Right hindlimb (tissue), 1 donor: ENCODE measurements at regions not wholly inside any gene's neighbourhood (a gene's known extent, or its start where the extent isn't known, plus 50 kb on each side); places are given as distances from the start of the nearest gene placed in this dataset.

Experiments
- DNase-seq: peaks from one replicate; pipeline ENCODE4 v3.0.0-alpha.2; 2018

- DNase-seq, result no peak
Measured at GRCh38 chr3:194075088-194075615, 60.8 kb upstream of the HES1 start.

GRCh38 chr3:194075802-194076460 lies 60.0 kb upstream of the HES1 start:
- DNase-seq, result no peak

GRCh38 chr3:194076475-194076874 lies 59.5 kb upstream of the HES1 start:
- DNase-seq, result no peak

- DNase-seq, result no peak
Measured at GRCh38 chr3:194077602-194078001, 58.3 kb upstream of the HES1 start.

- no peak for DNase-seq
Measured at GRCh38 chr3:194078045-194078821, 57.7 kb upstream of the HES1 start.

- DNase-seq, result no peak
Measured at GRCh38 chr3:194079702-194080172, 56.2 kb upstream of the HES1 start.

GRCh38 chr3:194080436-194080835 lies 55.5 kb upstream of the HES1 start:
- DNase-seq, result no peak

- no peak for DNase-seq
Measured at GRCh38 chr3:194080913-194081800, 54.8 kb upstream of the HES1 start.

- DNase-seq, result no peak
Measured at GRCh38 chr3:194081826-194082225, 54.1 kb upstream of the HES1 start.

GRCh38 chr3:194082743-194083636 lies 53.0 kb upstream of the HES1 start:
- DNase-seq, result peak; percentile 86

GRCh38 chr3:194083637-194084224 lies 52.2 kb upstream of the HES1 start:
- peak; percentile 43 for DNase-seq

- no peak for DNase-seq
Measured at GRCh38 chr3:194084284-194084683, 51.7 kb upstream of the HES1 start.
